ENCODE measurements at regions not wholly inside any gene's neighbourhood (a gene's known extent, or its start where the extent isn't known, plus 50 kb on each side); places are given as distances from the start of the nearest gene placed in this dataset.

GRCh38 chr13:31049083-31049482, 112.6 kb downstream of the HSPH1 start:
- no peak for DNase-seq (ENCODE audit: low spot score)

DNA sequence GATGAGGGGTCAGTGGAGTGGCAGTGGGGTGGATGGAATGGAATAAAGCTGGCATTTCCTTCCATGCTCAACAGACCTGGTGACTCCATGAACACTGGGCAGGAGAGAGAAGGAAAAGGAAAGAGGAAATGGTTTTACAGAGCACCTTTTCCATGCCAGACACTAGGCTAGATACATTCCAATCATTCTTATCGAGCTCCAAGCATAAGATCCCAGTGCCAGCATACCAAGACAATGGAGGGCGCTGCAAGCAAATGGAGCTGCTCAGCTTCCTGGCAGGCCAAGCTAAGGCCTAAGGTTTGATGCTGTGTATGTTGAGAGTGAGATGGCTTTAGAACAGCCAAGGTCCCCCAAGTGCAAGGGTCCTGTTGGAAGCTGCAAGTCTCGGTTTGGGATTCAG, 113.2 kb downstream of the HSPH1 start:
- DNase-seq (ENCODE audit: low spot score) = no peak

GRCh38 chr13:31046711-31047279, 114.3 kb downstream of the TEX26 start:
- no peak for DNase-seq (ENCODE audit: low spot score)

DNA sequence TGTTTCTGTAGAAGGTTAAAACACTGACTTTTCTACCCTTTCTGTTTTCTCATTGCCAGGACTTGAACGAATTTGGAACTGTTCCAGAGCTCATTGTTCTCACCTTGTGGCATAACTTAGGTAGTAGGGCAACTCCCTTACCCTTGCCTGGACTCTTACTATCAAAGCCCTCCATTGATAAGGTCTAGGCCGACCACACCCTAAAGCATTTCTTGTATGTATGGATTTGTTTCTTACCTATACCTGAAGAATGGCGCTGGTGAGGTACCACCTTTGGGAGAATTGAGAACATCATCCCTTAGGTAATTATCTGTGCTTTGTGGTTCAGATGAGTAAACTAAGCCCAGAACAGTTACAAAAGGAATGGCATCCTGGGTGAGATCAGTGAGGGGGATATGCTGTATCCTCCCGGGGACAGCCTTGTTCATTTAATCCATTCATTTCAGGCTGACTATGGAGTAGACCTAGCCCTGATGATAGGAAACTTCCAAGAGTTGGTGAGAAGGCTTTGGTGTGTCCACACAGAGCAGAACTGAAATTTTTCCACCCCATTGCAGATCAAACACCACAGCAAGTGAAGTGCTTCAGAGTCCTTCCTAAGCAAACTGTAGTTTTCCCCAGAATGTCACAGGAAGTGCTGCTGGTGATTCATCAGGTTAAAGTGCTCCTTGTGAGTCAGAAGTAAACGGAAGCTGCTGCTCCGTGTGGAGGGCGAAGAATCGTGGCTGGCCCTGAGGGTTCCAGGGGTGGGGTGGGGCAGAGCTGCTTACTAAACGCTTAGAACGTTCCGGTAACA, 113.0 kb downstream of the TEX26 start:
- DNase-seq (ENCODE audit: low spot score) = peak; percentile 95

- DNase-seq (ENCODE audit: low spot score) = peak; percentile 82
Measured at GRCh38 chr13:31044364-31045285, 112.2 kb downstream of the TEX26 start.

DNA sequence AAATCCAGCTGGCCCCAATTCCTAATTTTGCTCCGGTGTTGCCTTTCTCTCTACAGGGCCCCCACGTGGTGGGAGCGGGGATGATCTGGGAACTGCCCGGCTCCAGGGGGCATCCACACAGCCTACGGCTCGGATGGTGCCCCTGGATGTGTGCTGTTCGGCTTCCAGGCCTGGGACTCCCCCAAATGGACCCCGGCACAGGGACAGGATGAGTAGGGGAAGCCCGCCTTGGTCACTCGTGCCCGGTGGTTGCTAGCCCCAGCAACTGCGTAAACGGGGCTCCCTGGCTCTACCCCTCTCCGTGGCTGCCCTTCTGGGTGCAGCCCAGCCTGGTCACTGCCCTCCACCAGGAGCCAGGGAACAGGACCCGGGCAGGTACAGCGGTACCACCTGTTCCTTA, 111.5 kb downstream of the TEX26 start:
- no peak for DNase-seq (ENCODE audit: low spot score)

GRCh38 chr13:31042481-31043165, 110.2 kb downstream of the TEX26 start:
- DNase-seq (ENCODE audit: low spot score) = no peak

DNA sequence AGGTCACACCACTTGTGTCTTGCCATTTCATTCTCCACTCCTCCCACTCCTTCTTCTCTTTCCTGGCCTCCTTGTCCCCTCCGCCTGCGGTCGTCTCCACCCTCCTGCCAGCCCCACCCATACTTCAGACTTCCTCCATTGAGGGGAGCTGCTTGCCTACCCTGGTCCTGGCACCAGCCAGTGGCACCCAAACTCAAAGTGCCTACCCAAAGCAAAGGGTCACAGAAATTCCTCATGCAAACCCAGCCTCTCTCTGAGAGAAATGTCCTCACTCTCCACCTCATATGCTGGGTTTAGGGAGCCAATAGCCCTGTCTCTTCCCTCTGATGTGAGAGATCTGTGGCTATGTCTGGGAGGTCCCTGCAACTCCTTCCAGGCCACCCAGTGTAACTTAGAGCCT, 109.6 kb downstream of the TEX26 start:
- no peak for DNase-seq (ENCODE audit: low spot score)

GRCh38 chr13:31038834-31039552, 106.5 kb downstream of the TEX26 start:
- DNase-seq (ENCODE audit: low spot score) = no peak

- no peak for DNase-seq (ENCODE audit: low spot score)
Measured at GRCh38 chr13:31037874-31038500, 105.5 kb downstream of the TEX26 start.

DNA sequence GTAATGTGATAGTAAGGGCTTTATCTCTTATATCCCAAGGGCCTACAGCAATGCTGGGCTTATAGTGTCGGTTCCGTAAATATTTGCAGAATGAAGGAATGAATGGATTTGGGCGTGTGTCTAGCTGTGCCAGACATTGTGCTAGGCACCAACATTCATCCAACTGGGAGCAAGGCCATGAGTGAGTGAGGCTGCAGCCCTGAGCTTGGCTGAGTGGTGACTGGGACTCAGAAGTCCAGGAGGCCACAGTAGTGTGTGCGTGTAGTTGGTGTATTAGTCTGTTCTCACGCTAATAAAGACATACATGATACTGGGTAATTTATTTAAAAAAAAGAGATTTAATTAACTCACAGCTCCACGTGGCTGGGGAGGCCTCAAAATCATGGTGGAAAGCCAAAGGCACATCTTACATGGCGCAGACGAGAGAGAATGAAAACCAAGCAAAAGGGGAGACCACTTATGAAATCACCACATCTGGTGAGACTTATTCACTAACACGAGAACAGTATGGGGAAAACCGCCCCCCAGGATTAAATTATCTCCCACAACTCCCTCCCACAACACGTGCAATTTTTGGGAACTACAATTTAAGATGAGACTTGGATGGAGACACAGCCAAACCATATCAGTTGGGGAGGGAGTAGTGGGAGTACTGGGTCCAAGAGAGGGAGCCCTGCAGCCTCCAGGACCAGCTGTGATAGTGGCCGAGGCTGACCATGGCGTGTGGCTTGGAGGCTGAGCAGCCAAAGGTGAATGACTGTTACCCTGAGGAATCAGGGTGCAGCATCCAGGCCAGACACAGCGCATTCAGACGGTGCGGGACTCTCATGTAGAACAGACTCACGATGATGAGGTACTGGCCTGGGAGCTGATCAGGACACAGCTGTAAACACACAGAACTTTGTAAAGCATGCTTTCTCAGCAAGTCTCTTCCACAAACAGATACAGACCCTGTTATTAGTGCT, 104.6 kb downstream of the TEX26 start:
- no peak for DNase-seq (ENCODE audit: low spot score)

GRCh38 chr13:31035185-31035965, 102.9 kb downstream of the TEX26 start:
- DNase-seq (ENCODE audit: low spot score) = no peak

DNA sequence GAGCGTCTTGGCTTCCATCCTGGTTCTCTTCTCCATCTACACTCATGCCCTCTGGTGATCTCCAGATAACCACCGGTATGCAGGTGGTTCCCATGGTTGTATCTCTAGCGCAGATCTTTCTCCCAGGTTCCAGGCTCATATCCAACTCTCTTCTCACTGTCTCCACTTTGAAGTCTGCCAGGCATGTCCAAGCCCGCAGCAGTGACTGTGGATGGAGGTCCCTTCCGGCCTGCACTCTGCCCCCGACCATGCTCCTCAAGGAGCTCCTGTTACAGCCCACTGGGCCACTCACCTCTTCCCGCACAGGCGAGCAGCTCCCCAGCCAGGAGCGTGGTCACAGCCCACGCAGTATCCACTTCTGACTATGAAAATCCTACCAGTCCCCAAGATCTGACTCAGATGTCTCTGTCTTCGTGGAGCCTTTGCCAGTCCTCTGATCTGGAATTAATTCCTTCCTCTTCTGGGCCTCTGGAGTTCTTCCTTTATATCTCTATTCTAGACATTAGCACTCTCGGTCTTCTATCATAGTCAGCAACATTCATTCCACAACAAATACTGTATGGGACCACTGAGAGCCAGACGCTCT, 100.2 kb downstream of the TEX26 start:
- no peak for DNase-seq (ENCODE audit: low spot score)

DNA sequence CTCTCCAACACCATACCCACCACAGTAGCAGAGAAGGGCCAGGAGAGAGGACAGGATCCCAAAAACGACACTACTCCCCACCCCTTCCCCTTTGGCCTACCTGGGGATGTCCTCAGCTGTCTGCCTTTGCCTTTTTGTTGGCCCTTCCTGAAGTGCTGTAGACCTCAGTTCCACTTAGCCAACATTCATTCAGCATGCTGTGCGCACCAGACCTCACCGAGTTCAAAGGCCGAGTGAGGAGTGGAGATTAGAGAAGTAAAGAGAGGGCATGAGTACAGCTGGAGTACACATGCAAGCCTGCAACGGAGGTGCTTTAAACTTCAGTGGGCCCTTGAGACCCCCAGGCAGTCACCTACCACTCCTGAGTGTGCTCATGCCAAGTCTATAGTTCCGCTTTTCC, 99.0 kb downstream of the TEX26 start:
- no peak for DNase-seq (ENCODE audit: low spot score)

- no peak for DNase-seq (ENCODE audit: low spot score)
Measured at GRCh38 chr13:31029102-31029501, 96.6 kb downstream of the TEX26 start.

DNA sequence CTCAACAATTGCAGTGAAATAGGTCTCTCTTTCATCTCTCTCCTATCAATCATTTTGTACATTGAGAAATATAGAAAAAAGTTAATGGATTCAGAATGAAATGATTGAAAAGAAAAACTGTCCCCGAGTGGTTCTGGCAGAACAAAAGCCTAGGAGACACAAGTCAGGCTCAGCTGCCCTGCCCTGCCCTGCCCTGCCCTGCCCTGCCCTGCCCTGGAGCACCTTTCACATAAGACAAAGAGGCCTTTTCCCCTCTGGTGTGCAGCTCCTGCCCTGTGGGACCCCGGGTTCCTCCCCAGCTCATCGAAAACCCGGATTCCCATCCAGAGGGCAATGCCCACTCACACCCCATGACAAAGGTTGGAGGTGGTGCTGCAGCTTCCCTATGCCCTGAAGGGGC, 94.7 kb downstream of the TEX26 start:
- no peak for DNase-seq (ENCODE audit: low spot score)
